Fibroblast of the aortic adventitia (primary cell): ENCODE measurements at regions not wholly inside any gene's neighbourhood (a gene's known extent, or its start where the extent isn't known, plus 50 kb on each side); places are given as distances from the start of the nearest gene placed in this dataset.

Source experiments
- DNase-seq: peaks from one replicate; pipeline ENCODE4 v3.0.0-alpha.2; 2010; ENCODE audit warnings: low read depth
- H3K4me3 ChIP-seq: 2 replicates; pipeline ENCODE4 v1.5.1; 2011; ENCODE audit warnings: low read depth, mild to moderate bottlenecking, control low read depth, low read length, moderate library complexity
- TF ChIP-seq, protein P1 (sequence below): IDR thresholded peaks from 2 replicates; pipeline ENCODE4 v1.5.1; 2011; ENCODE audit warnings: mild to moderate bottlenecking, low read length, control low read depth, inconsistent platforms; ENCODE audit not compliant: insufficient read depth

DNA sequence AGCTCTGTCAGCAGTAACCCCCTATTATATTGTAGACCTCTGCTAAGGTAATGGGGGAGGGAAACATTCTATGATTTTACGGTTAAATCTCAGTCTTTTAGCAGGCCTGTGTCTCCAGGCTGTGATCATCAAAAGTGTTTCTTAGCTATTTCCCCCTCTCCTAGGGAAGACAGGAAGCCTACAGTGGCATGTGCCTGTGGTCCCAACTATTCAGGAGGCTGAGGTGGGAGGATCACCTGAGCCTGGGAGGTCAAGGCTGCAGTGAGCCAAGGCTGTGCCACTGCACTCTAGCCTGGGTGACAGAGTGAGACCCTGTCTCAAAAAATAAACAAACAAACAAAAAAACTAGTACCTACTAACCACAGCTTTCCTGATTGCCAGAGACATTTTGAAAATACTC lies 67.9 kb downstream of the DNAAF9 start:
- TF ChIP-seq, protein P1, sequence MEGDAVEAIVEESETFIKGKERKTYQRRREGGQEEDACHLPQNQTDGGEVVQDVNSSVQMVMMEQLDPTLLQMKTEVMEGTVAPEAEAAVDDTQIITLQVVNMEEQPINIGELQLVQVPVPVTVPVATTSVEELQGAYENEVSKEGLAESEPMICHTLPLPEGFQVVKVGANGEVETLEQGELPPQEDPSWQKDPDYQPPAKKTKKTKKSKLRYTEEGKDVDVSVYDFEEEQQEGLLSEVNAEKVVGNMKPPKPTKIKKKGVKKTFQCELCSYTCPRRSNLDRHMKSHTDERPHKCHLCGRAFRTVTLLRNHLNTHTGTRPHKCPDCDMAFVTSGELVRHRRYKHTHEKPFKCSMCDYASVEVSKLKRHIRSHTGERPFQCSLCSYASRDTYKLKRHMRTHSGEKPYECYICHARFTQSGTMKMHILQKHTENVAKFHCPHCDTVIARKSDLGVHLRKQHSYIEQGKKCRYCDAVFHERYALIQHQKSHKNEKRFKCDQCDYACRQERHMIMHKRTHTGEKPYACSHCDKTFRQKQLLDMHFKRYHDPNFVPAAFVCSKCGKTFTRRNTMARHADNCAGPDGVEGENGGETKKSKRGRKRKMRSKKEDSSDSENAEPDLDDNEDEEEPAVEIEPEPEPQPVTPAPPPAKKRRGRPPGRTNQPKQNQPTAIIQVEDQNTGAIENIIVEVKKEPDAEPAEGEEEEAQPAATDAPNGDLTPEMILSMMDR: no peak
- DNase-seq: no peak
- H3K4me3 ChIP-seq: no peak overlapping the region

DNA sequence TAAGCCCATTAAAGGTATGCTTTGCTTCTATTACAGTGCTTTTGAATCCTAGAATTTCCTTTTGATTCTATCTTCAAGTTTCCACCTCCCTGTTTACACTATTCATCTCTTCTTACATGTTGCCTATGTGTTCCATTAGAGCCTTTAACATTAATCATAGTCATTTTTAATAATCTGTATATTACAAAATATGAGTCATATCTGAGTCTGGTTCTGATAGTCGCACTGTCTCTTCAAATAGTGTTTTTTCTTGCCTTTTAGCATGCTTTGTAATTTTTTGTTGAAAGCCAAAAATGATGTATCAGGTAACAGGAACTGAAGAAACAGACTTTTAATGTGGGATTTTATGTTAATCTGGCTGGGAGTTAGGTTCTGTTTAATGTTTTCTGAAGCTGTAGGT lies 68.4 kb downstream of the DNAAF9 start:
- no peak for DNase-seq
- TF ChIP-seq, protein P1: no peak
- no peak overlapping the region for H3K4me3 ChIP-seq

DNA sequence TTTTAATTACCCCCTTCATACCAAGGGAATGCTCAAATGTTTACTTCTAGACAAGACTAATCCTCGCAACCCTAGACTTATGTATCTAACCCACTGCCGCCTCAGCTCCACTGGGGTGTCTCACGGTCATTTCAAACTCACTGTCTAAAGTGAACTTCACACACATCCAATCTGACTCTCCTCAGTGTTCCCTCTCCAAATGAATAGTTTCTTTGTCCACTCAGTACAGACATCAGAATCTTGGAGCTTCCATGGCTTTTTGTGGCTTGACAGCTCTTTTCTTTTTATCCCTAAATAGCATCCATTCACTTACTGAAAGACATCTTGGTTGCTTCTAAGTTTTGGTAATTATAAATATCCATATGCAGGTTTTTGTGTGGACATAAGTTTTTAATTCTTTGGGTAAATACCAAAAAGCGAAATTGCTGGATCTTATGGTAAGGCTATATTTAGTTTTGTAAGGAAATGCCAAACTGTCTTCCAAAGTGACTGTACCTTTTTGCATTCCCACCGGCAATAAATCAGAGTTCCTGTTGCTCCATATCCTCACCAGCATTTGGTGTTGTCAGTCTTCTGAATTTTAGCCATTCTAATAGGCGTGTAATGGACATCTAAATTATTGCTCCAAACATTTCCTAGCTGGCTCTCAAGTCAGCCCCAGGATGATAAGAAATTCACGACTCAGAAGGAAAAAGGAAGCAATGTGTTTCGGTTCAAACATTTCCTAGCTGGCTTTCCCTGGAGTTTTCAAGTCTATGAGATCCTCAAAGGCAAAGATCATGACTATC lies 73.1 kb downstream of the DNAAF9 start:
- TF ChIP-seq, protein P1: no peak

DNA sequence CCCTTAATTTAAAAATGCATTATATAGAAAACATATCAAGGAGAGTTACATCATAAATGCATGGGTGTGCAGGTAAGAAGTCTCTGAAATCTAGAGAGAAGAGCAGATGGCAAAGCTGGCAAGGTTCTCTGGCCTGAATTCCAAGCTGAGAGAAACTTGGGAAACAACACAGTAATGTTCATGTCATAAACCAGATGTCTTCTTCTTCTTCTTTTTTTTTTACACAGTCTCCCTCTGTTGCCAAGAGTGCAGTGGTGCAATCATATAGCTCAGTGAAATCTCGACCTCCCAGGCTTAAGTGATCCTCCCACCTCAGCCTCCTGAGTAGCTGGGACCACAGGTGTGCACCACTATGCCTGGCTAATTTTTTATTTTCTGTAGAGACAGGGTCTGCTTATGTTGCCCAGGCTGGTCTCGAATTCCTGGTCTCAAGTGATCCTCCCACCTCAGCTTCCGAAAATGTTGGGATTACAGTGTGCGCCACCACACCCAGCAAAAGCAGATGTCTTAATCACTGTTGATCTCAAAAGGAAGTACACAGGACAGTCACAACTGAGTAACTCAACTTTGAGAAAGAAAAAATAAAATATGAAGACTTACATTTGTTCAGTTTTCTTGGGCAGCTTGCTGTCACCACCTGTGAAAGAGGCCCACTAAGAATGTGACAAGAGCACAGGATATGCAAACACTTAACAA lies 77.3 kb downstream of the DNAAF9 start:
- H3K4me3 ChIP-seq: no peak overlapping the region
- TF ChIP-seq, protein P1: no peak
- peak; percentile 65 for DNase-seq

More for the DNA sequence above, 73.1 kb downstream of the DNAAF9 start:
- DNase-seq: no peak
- H3K4me3 ChIP-seq: no peak overlapping the region

DNA sequence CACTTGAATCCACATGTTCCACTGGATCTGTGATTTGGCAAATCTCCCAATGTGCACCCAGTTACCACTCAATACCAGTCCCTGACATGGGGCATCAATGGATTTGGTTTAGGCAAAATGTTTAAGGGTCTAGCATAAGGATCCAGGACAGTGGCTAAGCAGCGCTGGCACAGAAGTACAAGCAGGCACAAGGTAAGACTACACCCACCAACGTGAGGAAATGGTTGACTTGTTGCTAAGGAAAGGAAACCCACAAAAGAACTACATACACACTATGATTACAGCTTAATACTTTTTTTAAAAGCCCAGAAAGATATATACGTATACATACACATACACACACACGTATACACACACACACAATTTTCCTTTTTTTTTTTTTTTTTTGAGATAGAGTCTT lies 79.0 kb downstream of the DNAAF9 start:
- H3K4me3 ChIP-seq: no peak overlapping the region
- TF ChIP-seq, protein P1: no peak
- no peak for DNase-seq

DNA sequence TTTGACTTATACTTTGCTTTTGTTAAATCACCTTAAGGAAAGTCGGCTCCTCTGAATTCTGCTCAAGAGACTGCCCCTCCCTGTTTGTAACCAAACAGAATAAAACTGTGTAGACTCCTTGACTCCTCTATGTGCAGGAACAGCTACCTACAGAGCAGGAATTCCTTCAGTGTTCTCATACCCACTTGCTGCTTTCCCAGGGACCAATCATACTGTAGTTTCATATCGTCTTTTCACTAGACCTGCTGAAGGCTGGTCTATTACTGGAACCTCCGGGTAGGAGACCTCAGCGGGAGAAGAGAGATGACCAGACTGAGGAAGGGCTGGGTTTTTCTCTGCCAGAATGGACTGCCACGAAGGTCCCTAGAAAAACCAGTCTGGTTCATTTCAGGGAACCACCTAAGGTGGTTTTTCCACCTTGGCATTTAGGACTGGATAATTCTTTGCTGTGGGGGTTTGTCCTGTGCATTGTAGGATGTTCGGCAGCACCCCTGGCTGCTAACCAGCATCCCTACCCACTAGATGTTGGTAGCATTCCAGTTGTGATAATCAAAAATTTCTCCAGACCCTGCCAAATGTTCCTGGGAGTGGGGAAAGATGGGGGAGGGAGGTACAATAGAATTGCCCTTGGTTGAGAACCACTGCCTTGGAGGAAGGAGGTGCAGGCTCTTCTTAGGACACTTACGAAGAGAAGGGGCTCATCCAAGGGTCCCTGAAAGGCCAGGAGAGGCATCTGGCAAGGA lies 80.5 kb downstream of the DNAAF9 start:
- H3K4me3 ChIP-seq: no peak overlapping the region
- TF ChIP-seq, protein P1: no peak
- DNase-seq: peak; percentile 19
